Caco-2 (cell line): ENCODE measurements at regions not wholly inside any gene's neighbourhood (a gene's known extent, or its start where the extent isn't known, plus 50 kb on each side); places are given as distances from the start of the nearest gene placed in this dataset.

Source experiments
- BruUV-seq: library from RNA; stranded (reverse); fragments of 400-500 nt; replicated peaks from 2 replicates; lab custom pipeline; 2021; lab: Mats Ljungman, UMichigan
- CTCF ChIA-PET: fragments of 300-600 bp; sonication (Branson Sonifier 250); formaldehyde crosslinking; loops from one replicate; lab custom pipeline; 2022; ENCODE audit warnings: antibody characterized with exemption; lab: Charles Lee
- POLR2A ChIA-PET: fragments of 300-600 bp; sonication (Branson Sonifier 250); formaldehyde crosslinking; loops from one replicate; lab custom pipeline; 2022; ENCODE audit warnings: antibody characterized with exemption; lab: Charles Lee
- DNase-seq, 2 experiments: peaks; one replicate each; pipeline versions ENCODE4 v3.0.0 to v3.0.0-alpha.2; 2020 to 2022
- H3K27me3 ChIP-seq: replicated peaks from 2 replicates; pipeline ENCODE4 v1.6.0; 2011; ENCODE audit warnings: low read length; ENCODE audit not compliant: control insufficient read depth, insufficient read depth
- H3K36me3 ChIP-seq: 2 replicates; pipeline ENCODE4 v1.5.1; 2011; ENCODE audit warnings: low read length; ENCODE audit not compliant: control insufficient read depth, insufficient read depth
- H3K4me1 ChIP-seq: fragments of 250-450 bp; sonication (Bioruptor Pico); 2 replicates; pipeline ENCODE4 v1.5.1; 2020; ENCODE audit warnings: mild to moderate bottlenecking
- H3K4me3 ChIP-seq: 2 replicates; pipeline ENCODE4 v1.5.1; 2011; ENCODE audit warnings: low read depth, mild to moderate bottlenecking, control low read depth, low read length
- H3K9me3 ChIP-seq: fragments of 250-450 bp; sonication (Bioruptor Pico); 2 replicates; pipeline ENCODE4 v1.5.1; 2020; ENCODE audit warnings: mild to moderate bottlenecking, moderate library complexity
- H3K27ac Mint-ChIP-seq: one replicate; pipeline ENCODE4 v1.8.0; 2022; ENCODE audit warnings: mixed read lengths; ENCODE audit not compliant: unreplicated experiment
- H3K27me3 Mint-ChIP-seq: one replicate; pipeline ENCODE4 v1.8.0; 2022; ENCODE audit warnings: mixed read lengths; ENCODE audit not compliant: insufficient read depth, unreplicated experiment
- H3K36me3 Mint-ChIP-seq: one replicate; pipeline ENCODE4 v1.8.0; 2022; ENCODE audit warnings: mild to moderate bottlenecking, mixed read lengths; ENCODE audit not compliant: insufficient read depth, unreplicated experiment
- H3K4me1 Mint-ChIP-seq: one replicate; pipeline ENCODE4 v1.8.0; 2022; ENCODE audit warnings: low read depth, mixed read lengths; ENCODE audit not compliant: unreplicated experiment
- H3K4me3 Mint-ChIP-seq: one replicate; pipeline ENCODE4 v1.8.0; 2022; ENCODE audit warnings: mild to moderate bottlenecking, moderate library complexity, mixed read lengths; ENCODE audit not compliant: unreplicated experiment
- H3K9me3 Mint-ChIP-seq: one replicate; pipeline ENCODE4 v1.8.0; 2022; ENCODE audit warnings: mixed read lengths; ENCODE audit not compliant: unreplicated experiment
- intact Hi-C: fragments of 100-400 bp; cut with micrococcal nuclease; formaldehyde crosslinking; loops from one replicate; pipeline ENCODE4 v1.10.0; 2022; ENCODE audit not compliant: unreplicated experiment
- TF ChIP-seq, protein P1 (sequence below), 2 experiments: fragments of 200-600 bp in 1 of 2; IDR thresholded peaks; 1 replicate in 1 of 2; 2 replicates in 1 of 2; pipeline versions ENCODE4 v1.5.1 to v1.8.0; 2011 to 2022; ENCODE audit warnings: antibody characterized with exemption in 1 of 2, control low read depth in 1 of 2, inconsistent platforms in 1 of 2, low read depth in 1 of 2, low read length in 1 of 2, mild to moderate bottlenecking in 1 of 2, moderate library complexity in 1 of 2; ENCODE audit not compliant: insufficient read depth in 1 of 2, severe bottlenecking in 1 of 2, unreplicated experiment in 1 of 2

DNA sequence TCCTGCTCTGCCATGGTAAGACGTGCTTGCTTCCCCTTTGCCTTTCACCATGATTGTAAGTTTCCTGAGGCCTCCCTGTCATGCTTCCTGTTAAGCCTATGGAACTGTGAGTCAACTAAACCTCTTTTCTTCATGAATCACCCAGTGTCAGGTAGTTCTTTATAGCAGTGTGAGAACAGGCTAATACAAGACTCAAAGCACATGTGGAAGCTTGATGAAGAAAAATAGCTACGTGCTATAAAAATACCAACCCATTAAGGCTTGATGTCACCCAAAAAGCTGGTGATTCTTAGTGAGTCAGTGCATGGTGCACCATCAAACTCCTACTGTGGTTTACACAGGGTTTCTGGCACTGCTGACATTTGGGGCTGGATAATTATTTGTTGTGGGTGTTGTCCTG, 332.2 kb downstream of the TMEM167A start:
- H3K4me3 ChIP-seq, result no peak overlapping the region
- no peaks in the 10 kb centered on the region for H3K4me1 ChIP-seq
- Mint-ChIP-seq H3K4me3 (no peak overlapping the region), H3K36me3 (no peaks in the 10 kb centered on the region), H3K4me1 (no peaks in the 10 kb centered on the region), H3K27me3 (peaks cover 4% of the 10 kb centered on the region), H3K27ac (no peak overlapping the region), H3K9me3 (no peaks in the 10 kb centered on the region)
- BruUV-seq, result no TSS peak
- TF ChIP-seq, protein P1, sequence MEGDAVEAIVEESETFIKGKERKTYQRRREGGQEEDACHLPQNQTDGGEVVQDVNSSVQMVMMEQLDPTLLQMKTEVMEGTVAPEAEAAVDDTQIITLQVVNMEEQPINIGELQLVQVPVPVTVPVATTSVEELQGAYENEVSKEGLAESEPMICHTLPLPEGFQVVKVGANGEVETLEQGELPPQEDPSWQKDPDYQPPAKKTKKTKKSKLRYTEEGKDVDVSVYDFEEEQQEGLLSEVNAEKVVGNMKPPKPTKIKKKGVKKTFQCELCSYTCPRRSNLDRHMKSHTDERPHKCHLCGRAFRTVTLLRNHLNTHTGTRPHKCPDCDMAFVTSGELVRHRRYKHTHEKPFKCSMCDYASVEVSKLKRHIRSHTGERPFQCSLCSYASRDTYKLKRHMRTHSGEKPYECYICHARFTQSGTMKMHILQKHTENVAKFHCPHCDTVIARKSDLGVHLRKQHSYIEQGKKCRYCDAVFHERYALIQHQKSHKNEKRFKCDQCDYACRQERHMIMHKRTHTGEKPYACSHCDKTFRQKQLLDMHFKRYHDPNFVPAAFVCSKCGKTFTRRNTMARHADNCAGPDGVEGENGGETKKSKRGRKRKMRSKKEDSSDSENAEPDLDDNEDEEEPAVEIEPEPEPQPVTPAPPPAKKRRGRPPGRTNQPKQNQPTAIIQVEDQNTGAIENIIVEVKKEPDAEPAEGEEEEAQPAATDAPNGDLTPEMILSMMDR (IDR thresholded peaks at IDR 0.05; ENCODE audit: insufficient read depth in 1 of 2, low read depth in 1 of 2, low read length in 1 of 2, severe bottlenecking in 1 of 2, unreplicated experiment in 1 of 2), result no peak
- H3K36me3 ChIP-seq, result no peaks in the 10 kb centered on the region; the same call in 1 of the 2 replicates
- intact Hi-C loops, result no loop called here
- H3K9me3 ChIP-seq, result no peaks in the 10 kb centered on the region
- no peak for DNase-seq
- CTCF ChIA-PET, result no interaction called here
- POLR2A ChIA-PET, result no interaction called here
- no peaks in the 10 kb centered on the region; the same call in 1 of the 2 replicates for H3K27me3 ChIP-seq

DNA sequence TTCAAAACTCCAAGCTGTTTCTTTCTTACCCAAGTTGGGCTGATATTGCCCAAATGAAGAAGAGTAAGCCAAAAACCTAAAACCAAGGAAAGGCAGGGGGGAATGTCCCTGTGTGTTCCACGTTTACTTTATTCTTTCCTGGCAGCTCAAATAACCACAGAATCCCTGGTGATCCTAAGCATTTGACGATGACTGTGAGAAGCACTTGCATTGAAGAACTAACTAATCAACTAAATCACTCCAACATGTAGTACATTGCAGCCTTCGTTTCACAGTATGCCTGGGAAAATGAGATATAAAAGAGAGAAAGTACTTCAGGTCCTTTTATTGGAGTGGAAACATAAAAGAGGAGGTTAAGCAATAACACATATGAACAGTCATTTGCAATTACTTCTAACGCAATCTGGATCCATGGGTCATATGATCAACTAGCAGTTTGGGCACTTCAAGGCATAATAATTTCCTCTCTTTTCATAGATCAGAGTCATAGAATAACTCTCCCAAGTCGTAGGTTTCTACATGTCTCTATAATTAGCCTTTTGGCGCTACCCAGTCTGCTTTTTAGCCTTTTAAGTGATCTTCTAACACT, 338.4 kb downstream of the TMEM167A start:
- ChIA-PET CTCF (no interaction called here), POLR2A (no interaction called here)
- no peaks in the 10 kb centered on the region for H3K4me1 ChIP-seq
- no peak overlapping the region for H3K4me3 ChIP-seq
- DNase-seq, result no peak
- Mint-ChIP-seq H3K27ac (no peak overlapping the region), H3K9me3 (no peaks in the 10 kb centered on the region), H3K4me3 (no peak overlapping the region), H3K27me3 (no peaks in the 10 kb centered on the region), H3K4me1 (no peaks in the 10 kb centered on the region), H3K36me3 (no peaks in the 10 kb centered on the region)
- intact Hi-C loops, result no loop called here
- no peaks in the 10 kb centered on the region for H3K36me3 ChIP-seq
- BruUV-seq, result no TSS peak
- H3K27me3 ChIP-seq, result no peaks in the 10 kb centered on the region
- H3K9me3 ChIP-seq, result no peaks in the 10 kb centered on the region
- TF ChIP-seq, protein P1 (IDR thresholded peaks at IDR 0.05; ENCODE audit: insufficient read depth in 1 of 2, low read depth in 1 of 2, low read length in 1 of 2, severe bottlenecking in 1 of 2, unreplicated experiment in 1 of 2), result no peak

DNA sequence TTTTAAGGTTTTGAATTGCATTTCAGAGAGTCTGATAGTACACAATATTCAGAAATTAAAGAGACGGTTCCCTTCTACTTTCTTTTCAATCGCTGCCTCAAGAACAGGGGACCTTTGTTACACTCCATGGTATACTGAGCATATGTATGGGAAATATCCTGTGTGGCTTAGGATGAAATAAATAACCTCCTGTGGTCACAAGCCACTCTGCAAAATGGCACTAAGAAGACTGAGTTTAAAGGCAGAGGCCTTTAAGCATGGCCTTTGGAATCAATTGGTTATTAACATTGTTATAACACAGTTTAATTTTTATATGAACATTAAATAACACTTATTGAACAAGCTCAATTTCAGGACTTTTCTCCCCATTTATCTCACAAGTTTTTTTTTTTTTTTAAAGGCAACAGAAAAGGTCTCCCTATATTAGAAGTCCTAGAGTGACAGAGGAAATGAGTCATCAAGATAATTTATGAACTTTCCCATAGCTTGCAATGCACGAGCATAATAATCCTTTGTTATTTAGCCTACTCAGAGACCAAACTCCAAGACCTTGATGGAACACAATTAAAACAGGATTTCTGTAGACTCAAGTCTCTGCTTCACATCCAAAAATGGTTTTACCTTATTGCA, 341.9 kb downstream of the TMEM167A start:
- Mint-ChIP-seq H3K27me3 (no peaks in the 10 kb centered on the region), H3K4me3 (no peak overlapping the region), H3K27ac (no peak overlapping the region), H3K36me3 (no peaks in the 10 kb centered on the region), H3K9me3 (no peaks in the 10 kb centered on the region), H3K4me1 (peaks cover 7% of the 10 kb centered on the region)
- intact Hi-C loops, result no loop called here
- no peak overlapping the region for H3K4me3 ChIP-seq
- H3K27me3 ChIP-seq, result no peaks in the 10 kb centered on the region
- H3K36me3 ChIP-seq, result no peaks in the 10 kb centered on the region
- no peaks in the 10 kb centered on the region for H3K4me1 ChIP-seq
- CTCF ChIA-PET, result no interaction called here
- POLR2A ChIA-PET, result no interaction called here
- BruUV-seq, result no TSS peak
- TF ChIP-seq, protein P1 (IDR thresholded peaks at IDR 0.05; ENCODE audit: insufficient read depth in 1 of 2, low read depth in 1 of 2, low read length in 1 of 2, severe bottlenecking in 1 of 2, unreplicated experiment in 1 of 2), result no peak
- no peaks in the 10 kb centered on the region for H3K9me3 ChIP-seq
- no peak for DNase-seq
